Neural progenitor cell (in vitro differentiated cells): ENCODE measurements at regions not wholly inside any gene's neighbourhood (a gene's known extent, or its start where the extent isn't known, plus 50 kb on each side); places are given as distances from the start of the nearest gene placed in this dataset.
"Not testable (repeated sequence)": the region's sequence is repeated elsewhere in the genome, so short reads cannot be mapped to it uniquely, and the experiment has no call there.

Experiments
- EZH2 ChIP-seq: fragments of 200-600 bp; sonication (generic); IDR thresholded peaks from 2 replicates; pipeline ENCODE4 v1.6.1; 2017; ENCODE audit warnings: antibody characterized with exemption, mild to moderate bottlenecking, moderate library complexity
- EZH2phosphoT487 ChIP-seq: fragments of 200-600 bp; sonication (generic); IDR thresholded peaks from 2 replicates; pipeline ENCODE4 v1.6.1; 2017; ENCODE audit warnings: antibody characterized with exemption
- TF ChIP-seq, protein P1 (sequence below): fragments of 200-600 bp; sonication (generic); IDR thresholded peaks from 2 replicates; pipeline ENCODE4 v1.5.1; 2017; ENCODE audit warnings: antibody characterized with exemption, mild to moderate bottlenecking

DNA sequence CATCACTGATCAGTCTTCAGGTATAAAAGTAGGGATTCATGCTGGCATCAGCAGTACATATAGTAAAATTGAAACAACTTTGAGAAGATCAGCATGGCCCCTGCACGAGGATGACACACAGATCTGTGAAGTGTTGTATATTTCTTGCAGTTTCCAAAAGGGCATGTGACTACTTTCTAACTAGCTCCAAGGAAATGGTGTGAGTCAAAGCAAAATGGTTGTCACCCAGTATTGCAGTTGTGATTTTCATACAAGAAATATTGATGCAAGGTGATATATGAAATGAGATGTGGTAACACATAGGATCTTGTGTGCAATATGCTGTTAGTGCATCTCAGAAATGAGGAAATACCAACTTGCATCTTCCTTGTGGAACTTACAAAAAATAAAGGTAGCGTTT, 74.5 kb upstream of the ACBD5 start:
- TF ChIP-seq, protein P1, sequence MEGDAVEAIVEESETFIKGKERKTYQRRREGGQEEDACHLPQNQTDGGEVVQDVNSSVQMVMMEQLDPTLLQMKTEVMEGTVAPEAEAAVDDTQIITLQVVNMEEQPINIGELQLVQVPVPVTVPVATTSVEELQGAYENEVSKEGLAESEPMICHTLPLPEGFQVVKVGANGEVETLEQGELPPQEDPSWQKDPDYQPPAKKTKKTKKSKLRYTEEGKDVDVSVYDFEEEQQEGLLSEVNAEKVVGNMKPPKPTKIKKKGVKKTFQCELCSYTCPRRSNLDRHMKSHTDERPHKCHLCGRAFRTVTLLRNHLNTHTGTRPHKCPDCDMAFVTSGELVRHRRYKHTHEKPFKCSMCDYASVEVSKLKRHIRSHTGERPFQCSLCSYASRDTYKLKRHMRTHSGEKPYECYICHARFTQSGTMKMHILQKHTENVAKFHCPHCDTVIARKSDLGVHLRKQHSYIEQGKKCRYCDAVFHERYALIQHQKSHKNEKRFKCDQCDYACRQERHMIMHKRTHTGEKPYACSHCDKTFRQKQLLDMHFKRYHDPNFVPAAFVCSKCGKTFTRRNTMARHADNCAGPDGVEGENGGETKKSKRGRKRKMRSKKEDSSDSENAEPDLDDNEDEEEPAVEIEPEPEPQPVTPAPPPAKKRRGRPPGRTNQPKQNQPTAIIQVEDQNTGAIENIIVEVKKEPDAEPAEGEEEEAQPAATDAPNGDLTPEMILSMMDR = not testable (repeated sequence)
- TF ChIP-seq EZH2, EZH2phosphoT487: not testable (repeated sequence)
